DND-41 (cell line): ENCODE measurements at regions not wholly inside any gene's neighbourhood (a gene's known extent, or its start where the extent isn't known, plus 50 kb on each side); places are given as distances from the start of the nearest gene placed in this dataset.

Source experiments
- ATAC-seq: fragments of 200-7000 bp; cut with Tn5 transposase; 3 replicates; pipeline ENCODE4 v1.9.1; 2021; ENCODE audit warnings: low read depth; ENCODE audit not compliant: insufficient read depth
- DNase-seq: peaks from one replicate; pipeline ENCODE4 v3.0.0-alpha.2; 2020
- H2AFZ ChIP-seq: 2 replicates; pipeline ENCODE4 v1.6.0; 2012; ENCODE audit warnings: low read depth, low read length
- H3K27ac ChIP-seq: 2 replicates; pipeline ENCODE4 v1.5.1; 2012; ENCODE audit warnings: low read length, inconsistent platforms
- H3K27me3 ChIP-seq: fragments of 200-600 bp; sonication (generic); 2 replicates; pipeline ENCODE4 v1.6.0; 2012; ENCODE audit warnings: low read length, mild to moderate bottlenecking, inconsistent platforms; ENCODE audit not compliant: insufficient read depth, poor library complexity
- H3K36me3 ChIP-seq: 2 replicates; pipeline ENCODE4 v1.5.1; 2012; ENCODE audit warnings: low read length, inconsistent platforms; ENCODE audit not compliant: insufficient read depth
- H3K4me1 ChIP-seq: 2 replicates; pipeline ENCODE4 v1.5.1; 2012; ENCODE audit warnings: mild to moderate bottlenecking, low read length; ENCODE audit not compliant: insufficient read depth
- H3K4me2 ChIP-seq: 2 replicates; pipeline ENCODE4 v1.6.0; 2012; ENCODE audit warnings: mild to moderate bottlenecking, moderate library complexity, low read length, inconsistent platforms; ENCODE audit not compliant: insufficient read depth
- H3K4me3 ChIP-seq, 2 experiments: fragments of 200-600 bp in 1 of 2; shearing (Covaris generic) in 1 of 2; 2 replicates each; pipeline ENCODE4 v1.5.1; 2012 to 2016; ENCODE audit warnings: inconsistent platforms in 2 of 2, low read length in 2 of 2, mild to moderate bottlenecking in 2 of 2, low read depth in 1 of 2, moderate library complexity in 1 of 2
- H3K79me2 ChIP-seq: 2 replicates; pipeline ENCODE4 v1.6.0; 2012; ENCODE audit warnings: low read length, inconsistent platforms; ENCODE audit not compliant: insufficient read depth
- H3K9ac ChIP-seq: 2 replicates; pipeline ENCODE4 v1.6.0; 2012; ENCODE audit warnings: low read depth, mild to moderate bottlenecking, inconsistent platforms, low read length, moderate library complexity
- H3K9me3 ChIP-seq: 2 replicates; pipeline ENCODE4 v1.5.1; 2012; ENCODE audit warnings: low read length, moderate library complexity, mild to moderate bottlenecking, inconsistent platforms; ENCODE audit not compliant: insufficient read depth, severe bottlenecking
- H4K20me1 ChIP-seq: 2 replicates; pipeline ENCODE4 v1.6.0; 2012; ENCODE audit warnings: low read length; ENCODE audit not compliant: insufficient read depth
- EZH2 ChIP-seq: IDR thresholded peaks from 3 replicates; pipeline ENCODE4 v1.6.1; 2012; ENCODE audit warnings: borderline replicate concordance, low read depth, mild to moderate bottlenecking, moderate library complexity, low read length, inconsistent platforms; ENCODE audit not compliant: severe bottlenecking
- TF ChIP-seq, protein P1 (sequence below): IDR thresholded peaks from 2 replicates; pipeline ENCODE4 v1.5.1; 2012; ENCODE audit warnings: borderline replicate concordance, low read length, moderate library complexity, mild to moderate bottlenecking; ENCODE audit not compliant: poor library complexity, severe bottlenecking; ENCODE audit errors: extremely low read depth

GRCh38 chr7:46213154-46213537 is 292.1 kb upstream of the IGFBP3 start:
- DNase-seq = no peak
- H3K27me3 ChIP-seq = no peaks in the 10 kb centered on the region
- H4K20me1 ChIP-seq = no peaks in the 10 kb centered on the region
- H3K27ac ChIP-seq = no peak overlapping the region
- H3K9ac ChIP-seq = no peak overlapping the region
- H3K36me3 ChIP-seq = no peaks in the 10 kb centered on the region
- H3K4me2 ChIP-seq = no peak overlapping the region
- no peak for ATAC-seq
- TF ChIP-seq, protein P1, sequence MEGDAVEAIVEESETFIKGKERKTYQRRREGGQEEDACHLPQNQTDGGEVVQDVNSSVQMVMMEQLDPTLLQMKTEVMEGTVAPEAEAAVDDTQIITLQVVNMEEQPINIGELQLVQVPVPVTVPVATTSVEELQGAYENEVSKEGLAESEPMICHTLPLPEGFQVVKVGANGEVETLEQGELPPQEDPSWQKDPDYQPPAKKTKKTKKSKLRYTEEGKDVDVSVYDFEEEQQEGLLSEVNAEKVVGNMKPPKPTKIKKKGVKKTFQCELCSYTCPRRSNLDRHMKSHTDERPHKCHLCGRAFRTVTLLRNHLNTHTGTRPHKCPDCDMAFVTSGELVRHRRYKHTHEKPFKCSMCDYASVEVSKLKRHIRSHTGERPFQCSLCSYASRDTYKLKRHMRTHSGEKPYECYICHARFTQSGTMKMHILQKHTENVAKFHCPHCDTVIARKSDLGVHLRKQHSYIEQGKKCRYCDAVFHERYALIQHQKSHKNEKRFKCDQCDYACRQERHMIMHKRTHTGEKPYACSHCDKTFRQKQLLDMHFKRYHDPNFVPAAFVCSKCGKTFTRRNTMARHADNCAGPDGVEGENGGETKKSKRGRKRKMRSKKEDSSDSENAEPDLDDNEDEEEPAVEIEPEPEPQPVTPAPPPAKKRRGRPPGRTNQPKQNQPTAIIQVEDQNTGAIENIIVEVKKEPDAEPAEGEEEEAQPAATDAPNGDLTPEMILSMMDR = no peak
- no peak for TF ChIP-seq EZH2
- H3K9me3 ChIP-seq = no peaks in the 10 kb centered on the region
- H3K4me3 ChIP-seq = no peak overlapping the region
- no peak overlapping the region for H2AFZ ChIP-seq
- H3K4me1 ChIP-seq = no peaks in the 10 kb centered on the region
- H3K79me2 ChIP-seq = no peaks in the 10 kb centered on the region

DNA sequence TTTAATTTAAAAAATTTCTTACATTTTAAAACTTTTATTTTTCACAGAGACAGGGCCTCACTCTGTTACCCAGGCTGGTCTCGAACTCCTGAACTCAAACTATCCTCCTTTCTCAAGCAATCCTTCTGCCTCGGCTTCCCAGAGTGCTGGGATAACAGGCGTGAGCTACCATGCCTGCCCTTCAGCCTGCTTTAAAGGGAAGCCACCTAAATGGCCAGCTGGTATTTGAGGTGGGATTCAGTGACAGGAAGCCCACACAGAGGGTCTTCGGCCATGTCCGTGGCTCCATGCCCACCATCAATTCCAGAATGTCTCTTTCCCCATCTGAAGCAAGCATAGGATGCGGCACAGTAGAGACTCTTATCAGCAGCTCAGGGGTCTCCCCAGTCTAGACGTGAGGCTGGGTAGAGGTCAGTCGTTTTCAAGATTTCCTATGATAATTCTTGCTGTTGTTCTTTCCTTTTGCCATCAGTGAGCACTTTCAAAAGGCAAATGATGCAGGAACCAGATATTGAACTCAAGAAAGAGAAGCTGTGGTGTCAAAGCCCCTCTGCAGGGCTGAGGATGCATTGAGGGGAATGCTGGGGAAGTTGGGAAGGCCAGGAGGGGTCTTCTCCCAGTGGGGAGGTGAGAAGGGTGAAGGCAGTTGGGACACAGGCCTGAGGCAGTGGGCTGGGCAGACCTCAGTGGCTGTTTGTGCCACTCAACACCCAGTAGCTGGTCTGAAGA is 291.5 kb upstream of the IGFBP3 start:
- H4K20me1 ChIP-seq = no peaks in the 10 kb centered on the region
- no peak overlapping the region for H2AFZ ChIP-seq
- no peaks in the 10 kb centered on the region for H3K4me1 ChIP-seq
- no peaks in the 10 kb centered on the region for H3K9me3 ChIP-seq
- DNase-seq (no peak), ATAC-seq (no peak)
- H3K36me3 ChIP-seq = no peaks in the 10 kb centered on the region
- no peaks in the 10 kb centered on the region for H3K27me3 ChIP-seq
- no peak overlapping the region for H3K4me2 ChIP-seq
- no peak overlapping the region for H3K9ac ChIP-seq
- no peak overlapping the region for H3K27ac ChIP-seq
- H3K79me2 ChIP-seq = no peaks in the 10 kb centered on the region
- TF ChIP-seq, protein P1 = no peak
- no peak for TF ChIP-seq EZH2
- no peak overlapping the region for H3K4me3 ChIP-seq

DNA sequence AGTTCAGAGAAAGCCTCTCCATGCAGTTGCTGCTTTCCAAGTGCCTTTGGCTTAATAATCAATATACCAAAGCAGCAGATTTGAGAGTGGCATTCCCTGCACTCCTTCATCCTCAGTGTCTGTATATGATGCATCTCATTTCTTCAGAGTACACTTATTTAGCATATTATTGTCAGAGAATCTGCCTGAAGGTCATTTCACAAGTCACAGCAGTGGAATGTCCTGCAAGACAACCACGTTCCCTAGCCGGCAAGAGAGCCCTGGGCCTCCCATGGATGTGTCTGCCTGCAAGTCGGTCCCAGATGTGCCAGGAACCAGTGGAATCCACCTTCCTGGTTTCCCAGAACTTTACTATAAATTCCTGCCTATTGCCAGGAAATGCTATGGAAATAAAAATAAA is 289.4 kb upstream of the IGFBP3 start:
- Histone ChIP-seq H3K4me1 (no peaks in the 10 kb centered on the region), H3K4me2 (no peak overlapping the region), H3K36me3 (no peaks in the 10 kb centered on the region), H3K9me3 (no peaks in the 10 kb centered on the region), H3K27ac (no peak overlapping the region), H3K27me3 (no peaks in the 10 kb centered on the region), H3K4me3 (no peak overlapping the region), H3K79me2 (no peaks in the 10 kb centered on the region), H3K9ac (no peak overlapping the region), H4K20me1 (no peaks in the 10 kb centered on the region), H2AFZ (no peak overlapping the region)
- DNase-seq (no peak), ATAC-seq (no peak)
- TF ChIP-seq EZH2 = no peak
- TF ChIP-seq, protein P1 = no peak
